Endothelial cell of umbilical vein (primary cell): ENCODE measurements at regions not wholly inside any gene's neighbourhood (a gene's known extent, or its start where the extent isn't known, plus 50 kb on each side); places are given as distances from the start of the nearest gene placed in this dataset.

Source experiments
- BruUV-seq: library from RNA; stranded (reverse); fragments of 400-500 nt; replicated peaks from 2 replicates; lab custom pipeline; 2021; lab: Mats Ljungman, UMichigan
- CTCF ChIA-PET: fragments of 300-600, 350-600 bp; sonication (Branson Sonifier 250); formaldehyde crosslinking; loops from one replicate; lab custom pipeline; 2021; ENCODE audit warnings: antibody characterized with exemption, inconsistent platforms; lab: Charles Lee
- POLR2A ChIA-PET: fragments of 300-600, 350-600 bp; sonication (Branson Sonifier 250); formaldehyde crosslinking; loops from one replicate; lab custom pipeline; 2021; ENCODE audit warnings: antibody characterized with exemption, inconsistent platforms; lab: Charles Lee
- DNase-seq: peaks from one replicate; pipeline ENCODE4 v3.0.0-alpha.2; 2011; ENCODE audit warnings: low read depth, low spot score
- FAIRE-seq: peaks from 2 replicates; lab custom pipeline; 2011; peaks lifted over from hg19 to GRCh38; lab: Jason Lieb, UNC
- H2AFZ ChIP-seq: 2 replicates; pipeline ENCODE4 v1.6.0; 2012; ENCODE audit warnings: low read depth, low read length, control low read depth, inconsistent platforms
- H3K27ac ChIP-seq: 2 replicates; pipeline ENCODE4 v1.5.1; 2011; ENCODE audit warnings: low read depth, mild to moderate bottlenecking, control low read depth, low read length, moderate library complexity; ENCODE audit not compliant: insufficient read depth
- H3K27me3 ChIP-seq, 2 experiments: 2 replicates each; pipeline versions ENCODE4 v1.6.0 to v1.6.1; 2011; ENCODE audit warnings: low read length in 2 of 2, mixed read lengths in 1 of 2; ENCODE audit not compliant: control insufficient read depth in 2 of 2, insufficient read depth in 2 of 2
- H3K36me3 ChIP-seq, 2 experiments: 2 replicates in 1 of 2; 3 replicates in 1 of 2; pipeline ENCODE4 v1.5.1; 2011; ENCODE audit warnings: low read length in 2 of 2, mild to moderate bottlenecking in 1 of 2, moderate library complexity in 1 of 2; ENCODE audit not compliant: control insufficient read depth in 2 of 2, insufficient read depth in 2 of 2; ENCODE audit errors: extremely low read depth in 1 of 2
- H3K4me1 ChIP-seq: 3 replicates; pipeline ENCODE4 v1.5.1; 2011; ENCODE audit warnings: mild to moderate bottlenecking, low read length; ENCODE audit not compliant: control insufficient read depth, insufficient read depth; ENCODE audit errors: extremely low read depth
- H3K4me2 ChIP-seq: 2 replicates; pipeline ENCODE4 v1.6.1; 2011; ENCODE audit warnings: low read length, control low read depth, mixed read lengths; ENCODE audit not compliant: insufficient read depth
- H3K4me3 ChIP-seq, 3 experiments: fragments of 200-600 bp in 1 of 3; sonication (generic), shearing (Covaris generic) in 1 of 3; replicated peaks in 1 of 3; 2 replicates each; pipeline ENCODE4 v1.5.1; 2011 to 2016; ENCODE audit warnings: control low read depth in 3 of 3, low read length in 3 of 3, mild to moderate bottlenecking in 2 of 3, inconsistent platforms in 1 of 3, low read depth in 1 of 3, moderate library complexity in 1 of 3; ENCODE audit not compliant: insufficient read depth in 1 of 3
- H3K79me2 ChIP-seq: 2 replicates; pipeline ENCODE4 v1.6.0; 2012; ENCODE audit warnings: low read length, inconsistent platforms; ENCODE audit not compliant: control insufficient read depth, insufficient read depth
- H3K9ac ChIP-seq: replicated peaks from 2 replicates; pipeline ENCODE3; 2011; ENCODE audit warnings: low read length, control low read depth; ENCODE audit not compliant: insufficient read depth; ENCODE audit errors: extremely low read depth
- H3K9me1 ChIP-seq: replicated peaks from 3 replicates; pipeline ENCODE4 v1.6.0; 2011; ENCODE audit warnings: mild to moderate bottlenecking, low read length; ENCODE audit not compliant: control insufficient read depth, insufficient read depth; ENCODE audit errors: extremely low read depth
- H3K9me3 ChIP-seq: replicated peaks from 2 replicates; pipeline ENCODE4 v1.5.1; 2012; ENCODE audit warnings: low read length, inconsistent platforms; ENCODE audit not compliant: control insufficient read depth, insufficient read depth
- H4K20me1 ChIP-seq: replicated peaks from 2 replicates; pipeline ENCODE3; 2011; ENCODE audit warnings: mild to moderate bottlenecking, low read length; ENCODE audit not compliant: control insufficient read depth, insufficient read depth; ENCODE audit errors: extremely low read depth
- EZH2 ChIP-seq: IDR thresholded peaks from 2 replicates; pipeline ENCODE4 v1.6.1; 2012; ENCODE audit warnings: borderline replicate concordance, low read depth, mild to moderate bottlenecking, moderate library complexity, low read length, inconsistent platforms; ENCODE audit not compliant: severe bottlenecking
- FOS ChIP-seq: IDR thresholded peaks from 2 replicates; pipeline ENCODE4 v1.6.1; 2011; ENCODE audit warnings: mild to moderate bottlenecking, low read length, moderate library complexity, borderline replicate concordance; ENCODE audit not compliant: insufficient read depth
- GATA2 ChIP-seq: IDR thresholded peaks from 2 replicates; pipeline ENCODE4 v1.7.0; 2011; ENCODE audit warnings: low read depth, mild to moderate bottlenecking, moderate library complexity, mixed read lengths, low read length; ENCODE audit not compliant: insufficient read length, insufficient read depth
- JUN ChIP-seq: IDR thresholded peaks from 2 replicates; pipeline ENCODE4 v1.6.1; 2011; ENCODE audit warnings: borderline replicate concordance, low read depth; ENCODE audit not compliant: insufficient read length, insufficient read depth
- MYC ChIP-seq: IDR thresholded peaks from one replicate; pipeline ENCODE4 v1.6.1; 2011; ENCODE audit warnings: mild to moderate bottlenecking, low read depth, low read length
- POLR2A ChIP-seq: IDR thresholded peaks from 2 replicates; pipeline ENCODE4 v1.6.1; 2012; ENCODE audit warnings: low read depth, mild to moderate bottlenecking, control low read depth, low read length
- POLR2AphosphoS5 ChIP-seq: IDR thresholded peaks from 2 replicates; pipeline ENCODE4 v1.6.1; 2012; ENCODE audit warnings: low read depth, mild to moderate bottlenecking, control low read depth, low read length, moderate library complexity; ENCODE audit not compliant: insufficient read depth
- dilution Hi-C: fragments of 300-500 bp; cut with MboI; formaldehyde crosslinking; loops from one replicate; pipeline ENCODE4 v1.15.0; 2019; ENCODE audit warnings: low sequenced_read_pairs; ENCODE audit not compliant: extremely low pct_ligation_motif_present
- intact Hi-C: fragments of 100-400 bp; cut with micrococcal nuclease; formaldehyde crosslinking; loops from one replicate; pipeline ENCODE4 v1.10.0; 2022
- TF ChIP-seq, protein P1 (sequence below): IDR thresholded peaks from 2 replicates; pipeline ENCODE4 v1.6.1; 2011; ENCODE audit not compliant: insufficient read depth, insufficient read length
- TF ChIP-seq, protein P2 (sequence below), 2 donors: IDR thresholded peaks; 1 replicate in 1 of 2; 2 replicates in 1 of 2; pipeline ENCODE4 v1.5.1; 2011; ENCODE audit warnings: low read length in 2 of 2, mild to moderate bottlenecking in 2 of 2, moderate library complexity in 2 of 2, control low read depth in 1 of 2, inconsistent platforms in 1 of 2, low read depth in 1 of 2; ENCODE audit not compliant: insufficient read depth in 1 of 2; ENCODE audit errors: extremely low read depth in 1 of 2

DNA sequence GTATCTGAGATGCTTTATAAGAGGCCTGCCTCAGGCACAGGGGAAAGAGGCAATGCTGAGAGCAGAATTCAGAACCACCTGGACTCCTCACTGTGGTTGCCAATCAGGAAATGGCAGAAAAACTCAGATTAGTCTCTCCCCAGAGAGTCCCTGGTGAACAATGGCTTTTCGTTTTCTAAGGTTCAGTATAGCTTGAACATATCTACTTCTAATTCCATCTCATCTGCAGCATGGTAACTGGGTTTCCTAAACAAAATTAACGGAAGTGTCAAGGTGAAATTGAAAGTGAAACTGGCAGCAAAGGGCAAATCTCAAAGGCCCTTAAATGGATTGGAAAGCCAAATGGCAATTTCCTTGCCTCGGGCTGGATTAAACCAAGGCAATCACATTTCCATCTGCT lies 480.2 kb upstream of the ACVR2A start:
- dilution Hi-C loops: no loop called here
- no peak overlapping the region for H3K4me2 ChIP-seq

DNA sequence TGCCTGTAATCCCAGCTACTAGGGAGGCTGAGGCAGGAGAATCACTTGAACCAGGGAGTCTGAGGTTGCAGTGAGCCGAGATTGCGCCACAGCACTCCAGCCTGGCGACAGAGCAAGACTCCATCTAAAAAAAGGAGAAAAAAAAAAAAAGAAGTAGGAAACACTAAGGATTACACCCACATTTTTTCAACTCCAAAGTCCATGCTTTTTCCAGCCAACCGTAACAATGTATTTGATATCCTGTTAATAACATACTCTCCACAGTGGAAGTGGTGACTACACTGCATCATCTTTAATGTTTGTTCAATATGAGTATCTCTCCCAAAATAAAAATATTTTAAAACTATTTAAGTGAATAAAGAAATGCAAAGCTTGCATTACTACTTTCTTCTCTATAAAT lies 481.6 kb upstream of the ACVR2A start:
- Histone ChIP-seq H2AFZ (no peak overlapping the region), H3K36me3 (no peaks in the 10 kb centered on the region), H3K27ac (no peak overlapping the region), H3K4me3 (no peak overlapping the region), H3K4me1 (no peaks in the 10 kb centered on the region), H4K20me1 (no peaks in the 10 kb centered on the region), H3K9me1 (no peaks in the 10 kb centered on the region), H3K4me2 (no peak overlapping the region), H3K79me2 (no peaks in the 10 kb centered on the region), H3K9ac (no peak overlapping the region), H3K9me3 (no peaks in the 10 kb centered on the region), H3K27me3 (no peaks in the 10 kb centered on the region)
- no peak for TF ChIP-seq JUN
- no peak for TF ChIP-seq GATA2
- TF ChIP-seq, protein P1, sequence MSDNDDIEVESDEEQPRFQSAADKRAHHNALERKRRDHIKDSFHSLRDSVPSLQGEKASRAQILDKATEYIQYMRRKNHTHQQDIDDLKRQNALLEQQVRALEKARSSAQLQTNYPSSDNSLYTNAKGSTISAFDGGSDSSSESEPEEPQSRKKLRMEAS: no peak
- TF ChIP-seq, protein P2, sequence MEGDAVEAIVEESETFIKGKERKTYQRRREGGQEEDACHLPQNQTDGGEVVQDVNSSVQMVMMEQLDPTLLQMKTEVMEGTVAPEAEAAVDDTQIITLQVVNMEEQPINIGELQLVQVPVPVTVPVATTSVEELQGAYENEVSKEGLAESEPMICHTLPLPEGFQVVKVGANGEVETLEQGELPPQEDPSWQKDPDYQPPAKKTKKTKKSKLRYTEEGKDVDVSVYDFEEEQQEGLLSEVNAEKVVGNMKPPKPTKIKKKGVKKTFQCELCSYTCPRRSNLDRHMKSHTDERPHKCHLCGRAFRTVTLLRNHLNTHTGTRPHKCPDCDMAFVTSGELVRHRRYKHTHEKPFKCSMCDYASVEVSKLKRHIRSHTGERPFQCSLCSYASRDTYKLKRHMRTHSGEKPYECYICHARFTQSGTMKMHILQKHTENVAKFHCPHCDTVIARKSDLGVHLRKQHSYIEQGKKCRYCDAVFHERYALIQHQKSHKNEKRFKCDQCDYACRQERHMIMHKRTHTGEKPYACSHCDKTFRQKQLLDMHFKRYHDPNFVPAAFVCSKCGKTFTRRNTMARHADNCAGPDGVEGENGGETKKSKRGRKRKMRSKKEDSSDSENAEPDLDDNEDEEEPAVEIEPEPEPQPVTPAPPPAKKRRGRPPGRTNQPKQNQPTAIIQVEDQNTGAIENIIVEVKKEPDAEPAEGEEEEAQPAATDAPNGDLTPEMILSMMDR (IDR thresholded peaks at IDR 0.05; ENCODE audit: extremely low read depth in 1 of 2, insufficient read depth in 1 of 2, low read depth in 1 of 2, low read length in 2 of 2): no peak
- TF ChIP-seq EZH2: no peak
- TF ChIP-seq MYC: no peak
- TF ChIP-seq FOS: no peak
- POLR2A ChIA-PET: no interaction called here
- intact Hi-C loops (no loop called here), dilution Hi-C loops (no loop called here)
- CTCF ChIA-PET: no interaction called here
- no peak for FAIRE-seq
- BruUV-seq: no TSS peak
- DNase-seq: no peak

More for the DNA sequence above, 480.2 kb upstream of the ACVR2A start:
- FAIRE-seq (no peak), DNase-seq (no peak)
- Histone ChIP-seq H3K9me1 (no peaks in the 10 kb centered on the region), H2AFZ (no peak overlapping the region), H3K27me3 (no peaks in the 10 kb centered on the region), H3K9me3 (peaks cover 2% of the 10 kb centered on the region), H4K20me1 (no peaks in the 10 kb centered on the region), H3K4me3 (no peak overlapping the region), H3K79me2 (no peaks in the 10 kb centered on the region), H3K36me3 (no peaks in the 10 kb centered on the region), H3K9ac (no peak overlapping the region), H3K4me1 (no peaks in the 10 kb centered on the region), H3K27ac (no peak overlapping the region)
- TF ChIP-seq POLR2AphosphoS5: no peak
- TF ChIP-seq POLR2A: no peak
- TF ChIP-seq JUN: no peak
- no peak for TF ChIP-seq FOS
- ChIA-PET CTCF (no interaction called here), POLR2A (no interaction called here)
- no TSS peak for BruUV-seq
- intact Hi-C loops: no loop called here
